SK-N-SH (cell line): ENCODE measurements at regions not wholly inside any gene's neighbourhood (a gene's known extent, or its start where the extent isn't known, plus 50 kb on each side); places are given as distances from the start of the nearest gene placed in this dataset.
"Not testable (repeated sequence)": the region's sequence is repeated elsewhere in the genome, so short reads cannot be mapped to it uniquely, and the experiment has no call there.

Experiments used
- CTCF ChIA-PET: fragments of 300-600, 350-600 bp; formaldehyde crosslinking; extraction: SDS; loops from one replicate; lab custom pipeline; 2021; lab: Yijun Ruan, JAX
- POLR2A ChIA-PET: fragments of 350-600 bp; sonication (Branson Sonifier 250); formaldehyde crosslinking; extraction: SDS; loops from one replicate; lab custom pipeline; 2020; ENCODE audit warnings: antibody characterized with exemption, inconsistent platforms; lab: Yijun Ruan, JAX
- DNase-seq: peaks from one replicate; pipeline ENCODE4 v3.0.0; 2012
- H2AFZ ChIP-seq: fragments of 200-600 bp; sonication (generic); 2 replicates; pipeline ENCODE4 v1.8.1; 2016; ENCODE audit warnings: antibody characterized with exemption, mild to moderate bottlenecking, low read depth
- H3F3A ChIP-seq: fragments of 200-600 bp; sonication (generic); replicated peaks from 2 replicates; pipeline ENCODE3; 2016; ENCODE audit warnings: antibody characterized with exemption, mild to moderate bottlenecking; ENCODE audit not compliant: insufficient read depth
- H3K27ac ChIP-seq, 2 experiments: fragments of 200-500 bp in 1 of 2; fragments of 200-600 bp in 1 of 2; sonication (Bioruptor generic) in 1 of 2; sonication (generic), shearing (Covaris generic) in 1 of 2; 2 replicates each; pipeline versions ENCODE4 v1.5.1 to v1.6.1; 2014 to 2016; ENCODE audit warnings: low read depth in 2 of 2, inconsistent platforms in 1 of 2, low read length in 1 of 2, mild to moderate bottlenecking in 1 of 2, mixed read lengths in 1 of 2
- H3K27me3 ChIP-seq: fragments of 200-600 bp; sonication (generic), shearing (Covaris generic); 2 replicates; pipeline ENCODE4 v1.6.1; 2016; ENCODE audit warnings: mixed run types; ENCODE audit not compliant: insufficient read depth
- H3K36me3 ChIP-seq, 2 experiments: fragments of 200-500 bp in 1 of 2; fragments of 200-600 bp in 1 of 2; sonication (Bioruptor generic) in 1 of 2; sonication (generic) in 1 of 2; replicated peaks in 1 of 2; 2 replicates each; pipeline versions ENCODE3 to v1.5.1; 2014 to 2016; ENCODE audit warnings: low read length in 1 of 2, mild to moderate bottlenecking in 1 of 2; ENCODE audit not compliant: insufficient read depth in 2 of 2, control insufficient read depth in 1 of 2
- H3K4me1 ChIP-seq, 2 experiments: fragments of 200-500 bp in 1 of 2; fragments of 200-600 bp in 1 of 2; sonication (Bioruptor generic) in 1 of 2; sonication (generic), shearing (Covaris generic) in 1 of 2; 2 replicates each; pipeline versions ENCODE4 v1.5.1 to v1.6.1; 2014 to 2016; ENCODE audit warnings: low read depth in 1 of 2, low read length in 1 of 2, mixed run types in 1 of 2; ENCODE audit not compliant: insufficient read depth in 2 of 2, control insufficient read depth in 1 of 2
- H3K4me2 ChIP-seq: fragments of 200-600 bp; sonication (generic), shearing (Covaris generic); 2 replicates; pipeline ENCODE4 v1.6.1; 2017; ENCODE audit warnings: mixed run types
- H3K4me3 ChIP-seq, 2 experiments: fragments of 200-500 bp in 1 of 2; fragments of 200-600 bp in 1 of 2; sonication (Bioruptor generic) in 1 of 2; sonication (generic), shearing (Covaris generic) in 1 of 2; 2 replicates each; pipeline versions ENCODE4 v1.5.1 to v1.8.1; 2014 to 2016; ENCODE audit warnings: low read depth in 2 of 2, inconsistent platforms in 1 of 2, low read length in 1 of 2, mild to moderate bottlenecking in 1 of 2, mixed read lengths in 1 of 2, moderate library complexity in 1 of 2
- H3K79me2 ChIP-seq: fragments of 200-600 bp; sonication (generic); 2 replicates; pipeline ENCODE4 v1.8.1; 2017; ENCODE audit warnings: mild to moderate bottlenecking; ENCODE audit not compliant: insufficient read depth
- H3K9ac ChIP-seq: fragments of 200-600 bp; sonication (generic); 2 replicates; pipeline ENCODE4 v1.6.1; 2017; ENCODE audit warnings: mixed run types
- H3K9me2 ChIP-seq: fragments of 200-600 bp; sonication (generic); 2 replicates; pipeline ENCODE4 v1.6.1; 2017; ENCODE audit warnings: mixed run types
- H3K9me3 ChIP-seq: fragments of 200-600 bp; sonication (generic); 2 replicates; pipeline ENCODE4 v1.6.1; 2017; ENCODE audit warnings: mixed run types, mild to moderate bottlenecking, moderate library complexity
- H4K20me1 ChIP-seq: fragments of 200-600 bp; sonication (generic); 2 replicates; pipeline ENCODE4 v1.6.1; 2017; ENCODE audit warnings: mild to moderate bottlenecking, mixed run types; ENCODE audit not compliant: insufficient read depth
- CHD2 ChIP-seq: fragments of 150-350 bp; IDR thresholded peaks from 2 replicates; pipeline ENCODE4 v1.6.1; 2018; ENCODE audit warnings: low read length; ENCODE audit not compliant: partially characterized antibody
- CTCF ChIP-seq: fragments of 200-600 bp; sonication (generic); IDR thresholded peaks from 2 replicates; pipeline ENCODE4 v1.6.1; 2017; ENCODE audit warnings: antibody characterized with exemption, mild to moderate bottlenecking, moderate library complexity
- EZH2phosphoT487 ChIP-seq: fragments of 200-600 bp; sonication (generic); IDR thresholded peaks from 2 replicates; pipeline ENCODE4 v1.6.1; 2017; ENCODE audit warnings: low read depth, mixed run types, mild to moderate bottlenecking, antibody characterized with exemption, moderate library complexity, borderline replicate concordance
- FOXJ3 ChIP-seq: sonication (generic); formaldehyde crosslinking; IDR thresholded peaks from 2 replicates; pipeline ENCODE4 v1.5.1; 2020; ENCODE audit warnings: mild to moderate bottlenecking, missing genetic modification reagents
- FOXM1 ChIP-seq: IDR thresholded peaks from 2 replicates; pipeline ENCODE4 v1.4.0; 2012; ENCODE audit warnings: low read depth, mild to moderate bottlenecking
- USF1 ChIP-seq: IDR thresholded peaks from 2 replicates; pipeline ENCODE4 v1.4.0; 2012; ENCODE audit warnings: low read depth, borderline replicate concordance
- WGBS: methylation state at CpG from one replicate; pipeline ENCODE4 v1.1.6; 2017; ENCODE audit warnings: low lambda C conversion rate; 5-methylcytosine and 5-hydroxymethylcytosine counted together

GRCh38 chr4:112739442-112739841 is 102.5 kb downstream of the LARP7 start:
- no peaks in the 10 kb centered on the region for H3K36me3 ChIP-seq
- no peak overlapping the region for H3K4me3 ChIP-seq
- H2AFZ ChIP-seq = no peak overlapping the region
- CTCF ChIA-PET = interaction anchor here (1.0 to 1.8 kb wide), 3 partner anchors 10 to 26 kb away, joined by 3 to 9 read pairs (median 4); no protein-coding TSS in a partner anchor
- no peaks in the 10 kb centered on the region for H3K9me3 ChIP-seq
- no peaks in the 10 kb centered on the region for H3K4me1 ChIP-seq
- H4K20me1 ChIP-seq = no peaks in the 10 kb centered on the region
- POLR2A ChIA-PET = no interaction called here
- H3K9me2 ChIP-seq = no peaks in the 10 kb centered on the region
- H3K79me2 ChIP-seq = no peaks in the 10 kb centered on the region
- no peaks in the 10 kb centered on the region for H3F3A ChIP-seq
- no peaks in the 10 kb centered on the region for H3K27me3 ChIP-seq
- no peak for DNase-seq
- TF ChIP-seq USF1 = no peak
- TF ChIP-seq, all 33 proteins: peak for 0
- Histone ChIP-seq H3K4me2 (no peak overlapping the region), H3K27ac (no peak overlapping the region), H3K9ac (no peak overlapping the region)
- WGBS = 89% methylated on average over 8 of the region's 8 CpGs

GRCh38 chr4:112747036-112747435 is 110.1 kb downstream of the LARP7 start:
- Histone ChIP-seq H3F3A (no peaks in the 10 kb centered on the region), H3K4me1 (peaks cover 0 to 4% of the 10 kb centered on the region in 2 experiments; a peak in 1 of 4 replicates), H3K27me3 (no peaks in the 10 kb centered on the region), H3K9ac (no peak overlapping the region), H4K20me1 (no peaks in the 10 kb centered on the region), H3K4me2 (no peak overlapping the region), H3K9me2 (no peaks in the 10 kb centered on the region), H3K9me3 (no peaks in the 10 kb centered on the region), H3K27ac (no peak overlapping the region), H2AFZ (0 out of 2 replicates have a peak overlapping the region, but pooled peaks have one; percentile 16), H3K36me3 (no peaks in the 10 kb centered on the region), H3K79me2 (no peaks in the 10 kb centered on the region), H3K4me3 (no peak overlapping the region)
- TF ChIP-seq CHD2 = no peak
- no peak for TF ChIP-seq FOXJ3 (CRISPR knock-in tag)
- no peak for TF ChIP-seq EZH2phosphoT487
- no peak for TF ChIP-seq FOXM1
- TF ChIP-seq CTCF = no peak
- POLR2A ChIA-PET = no interaction called here
- CTCF ChIA-PET = interaction anchor here (7.4 kb wide), 1 partner anchor 17 kb away, joined by 70 read pairs; no protein-coding TSS in a partner anchor
- DNase-seq = no peak
- 70% methylated on average over 1 of the region's 1 CpG for WGBS

- Histone ChIP-seq H3K27me3 (no peaks in the 10 kb centered on the region), H3K36me3 (no peaks in the 10 kb centered on the region), H3K9me2 (no peaks in the 10 kb centered on the region), H2AFZ (no peak overlapping the region), H3K9me3 (no peaks in the 10 kb centered on the region), H3K4me2 (no peak overlapping the region), H4K20me1 (no peaks in the 10 kb centered on the region), H3K79me2 (no peaks in the 10 kb centered on the region), H3K4me1 (peaks cover 0 to 4% of the 10 kb centered on the region in 2 experiments; a peak in 1 of 4 replicates), H3K27ac (no peak overlapping the region), H3K9ac (no peak overlapping the region), H3K4me3 (no peak overlapping the region), H3F3A (no peaks in the 10 kb centered on the region)
- ChIA-PET CTCF (interaction anchor here (1.0 to 7.4 kb wide), 3 partner anchors 14 to 111 kb away, joined by 3 to 70 read pairs (median 4); partner anchors contain the start of gene LARP7), POLR2A (no interaction called here)
- TF ChIP-seq CHD2 = no peak
- DNase-seq = no peak
Measured at GRCh38 chr4:112748352-112748878, 111.5 kb downstream of the LARP7 start.

- CTCF ChIA-PET = interaction anchor here (7.4 kb wide), 1 partner anchor 13 kb away, joined by 70 read pairs; no protein-coding TSS in a partner anchor
- DNase-seq, H3K36me3 ChIP-seq, H3F3A ChIP-seq, H3K79me2 ChIP-seq, H4K20me1 ChIP-seq, H3K4me3 ChIP-seq, H3K9me3 ChIP-seq, H3K9ac ChIP-seq, H2AFZ ChIP-seq, H3K4me1 ChIP-seq, H3K9me2 ChIP-seq, H3K27ac ChIP-seq, POLR2A ChIA-PET, H3K27me3 ChIP-seq, H3K4me2 ChIP-seq: not testable (repeated sequence)
- 73% methylated on average over 7 of the region's 7 CpGs for WGBS
Measured at GRCh38 chr4:112750749-112751148, 113.8 kb downstream of the LARP7 start.
